GM19397 (cell line): ENCODE measurements at regions not wholly inside any gene's neighbourhood (a gene's known extent, or its start where the extent isn't known, plus 50 kb on each side); places are given as distances from the start of the nearest gene placed in this dataset.
"Not testable (repeated sequence)": the region's sequence is repeated elsewhere in the genome, so short reads cannot be mapped to it uniquely, and the experiment has no call there.

Experiments used
- ATAC-seq: cut with Tn5 transposase; IDR thresholded peaks from one replicate; pipeline ENCODE4 v1.9.1; 2021; ENCODE audit warnings: mild to moderate bottlenecking, moderate library complexity; ENCODE audit not compliant: unreplicated experiment

DNA sequence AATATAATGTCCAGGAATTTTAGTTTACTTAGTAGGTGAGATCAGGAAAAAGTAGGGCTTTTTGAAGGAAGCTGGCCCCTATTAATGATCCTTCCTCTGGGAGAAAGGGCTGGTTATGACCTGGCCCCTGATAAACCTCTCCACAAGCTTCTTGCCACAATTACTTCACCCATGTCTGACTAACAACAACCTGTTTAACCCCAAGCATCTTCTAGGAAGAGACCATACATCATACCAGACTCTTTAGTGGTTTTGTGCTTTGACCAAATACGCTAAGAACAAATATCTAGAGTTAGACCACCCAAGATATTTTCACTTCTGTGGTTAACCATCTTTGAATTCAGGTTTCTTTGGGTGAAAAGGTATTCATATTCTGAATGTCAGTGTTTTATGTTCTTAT, 174.0 kb upstream of the SLC27A6 start:
- no peak for ATAC-seq

DNA sequence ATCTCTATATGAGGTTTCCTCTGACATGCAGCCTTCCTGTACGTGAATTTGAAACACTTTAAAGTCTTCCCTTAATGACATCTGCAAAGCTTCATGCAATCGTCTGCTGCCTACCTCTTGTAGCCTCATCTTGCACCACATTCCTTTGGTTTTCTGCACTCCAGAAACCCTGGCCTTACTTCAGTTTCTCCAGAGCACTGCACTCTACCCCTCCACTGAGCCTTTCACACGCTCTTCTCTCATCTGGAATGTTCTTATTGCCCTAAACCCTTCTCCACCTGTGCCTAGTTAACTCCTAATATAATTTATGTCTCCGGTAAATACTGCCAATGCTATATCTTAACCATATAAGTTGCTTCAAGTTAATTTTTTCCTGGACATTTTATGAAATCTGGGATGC, 168.8 kb upstream of the SLC27A6 start:
- no peak for ATAC-seq

DNA sequence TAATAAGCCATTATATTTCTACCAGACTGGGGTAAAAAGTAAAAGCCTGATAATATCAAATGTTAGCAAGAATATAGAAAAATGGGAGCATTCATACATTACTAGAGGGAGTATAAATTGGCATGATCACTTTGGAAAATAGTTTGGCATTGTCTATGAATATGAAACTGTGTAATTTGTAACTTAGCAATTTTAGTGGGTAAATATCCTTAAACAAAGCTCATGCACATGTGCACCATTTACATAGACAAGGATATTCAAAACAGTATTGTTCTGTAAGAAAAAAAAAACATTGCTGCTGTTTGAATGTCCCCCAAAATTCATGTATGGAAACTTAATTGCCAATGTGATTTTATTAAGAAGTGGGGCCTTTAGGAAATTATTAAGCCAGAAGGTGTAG, 166.4 kb upstream of the SLC27A6 start:
- ATAC-seq, result no peak

DNA sequence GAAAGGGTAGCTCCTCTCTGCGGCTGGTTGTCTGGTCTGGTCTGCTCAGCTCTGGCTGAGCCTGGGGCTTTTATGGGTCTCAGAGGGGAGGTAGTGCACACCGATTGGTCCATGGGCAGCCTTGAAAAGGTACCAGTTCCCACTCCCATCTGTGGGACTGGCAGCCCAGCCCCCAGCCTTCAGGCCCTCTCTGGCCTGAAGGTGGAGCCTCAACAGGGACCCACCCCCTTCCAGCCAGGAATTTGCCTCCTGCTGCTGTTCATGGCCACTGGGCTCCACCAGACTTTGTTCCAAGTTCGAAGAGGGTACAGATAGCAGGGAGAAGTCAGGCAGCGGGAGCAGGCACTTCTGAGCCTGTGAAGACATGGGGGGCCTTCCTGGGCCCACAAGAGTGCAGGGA, 165.3 kb upstream of the SLC27A6 start:
- ATAC-seq, result no peak

DNA sequence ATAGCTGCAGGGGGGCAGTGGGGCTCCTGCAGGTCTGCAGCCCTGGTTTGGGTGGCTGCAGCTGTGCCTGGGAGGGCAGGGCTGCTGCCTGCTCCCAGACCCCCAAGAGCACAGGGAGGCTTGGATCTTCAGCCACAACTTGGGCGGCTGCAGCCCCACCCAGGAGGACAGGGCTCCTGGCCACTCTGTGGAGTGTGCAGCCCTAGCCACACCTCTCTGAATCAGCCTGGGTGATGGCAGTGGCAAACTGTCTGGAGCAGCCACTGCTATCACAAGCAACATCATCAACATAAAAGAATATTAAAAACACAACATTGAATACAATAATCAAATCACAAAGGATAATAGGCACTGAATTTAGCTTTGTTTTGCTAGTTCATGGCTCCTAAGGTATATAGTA, 164.9 kb upstream of the SLC27A6 start:
- no peak for ATAC-seq

DNA sequence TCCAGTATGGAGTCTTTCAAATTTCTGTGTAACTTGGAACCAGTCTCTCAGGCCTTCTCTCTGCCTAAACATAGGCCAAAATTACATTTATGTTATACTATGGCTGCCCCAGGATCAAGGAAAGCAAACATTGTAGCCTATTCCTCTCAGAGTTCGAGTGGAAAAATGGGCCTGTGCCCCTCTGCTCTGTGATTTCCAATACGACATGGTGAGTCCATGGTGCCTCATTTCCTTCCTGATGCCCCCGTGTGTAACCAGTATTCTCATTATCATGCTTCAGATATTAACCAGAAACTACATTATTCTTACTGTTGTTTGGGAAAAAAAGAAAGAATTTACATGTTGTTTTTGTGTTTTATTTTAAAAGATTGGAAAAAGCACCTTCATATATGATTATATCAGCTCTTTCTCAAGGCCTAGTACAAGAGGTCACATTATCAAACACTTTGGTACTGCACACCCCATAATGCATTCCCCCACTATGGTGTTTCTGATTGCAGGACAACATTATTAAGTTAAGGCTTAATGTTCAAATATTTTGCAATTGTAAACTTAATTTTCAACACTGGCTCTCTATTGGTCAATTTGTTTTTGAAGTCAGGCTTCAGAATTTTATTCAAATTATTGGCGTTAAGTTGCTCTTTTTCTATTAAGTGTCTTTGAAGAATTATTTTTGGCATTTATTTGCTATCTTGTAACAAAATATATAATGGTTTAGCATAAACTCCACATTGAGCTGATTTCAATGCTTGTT, 151.8 kb upstream of the SLC27A6 start:
- ATAC-seq, result no peak

DNA sequence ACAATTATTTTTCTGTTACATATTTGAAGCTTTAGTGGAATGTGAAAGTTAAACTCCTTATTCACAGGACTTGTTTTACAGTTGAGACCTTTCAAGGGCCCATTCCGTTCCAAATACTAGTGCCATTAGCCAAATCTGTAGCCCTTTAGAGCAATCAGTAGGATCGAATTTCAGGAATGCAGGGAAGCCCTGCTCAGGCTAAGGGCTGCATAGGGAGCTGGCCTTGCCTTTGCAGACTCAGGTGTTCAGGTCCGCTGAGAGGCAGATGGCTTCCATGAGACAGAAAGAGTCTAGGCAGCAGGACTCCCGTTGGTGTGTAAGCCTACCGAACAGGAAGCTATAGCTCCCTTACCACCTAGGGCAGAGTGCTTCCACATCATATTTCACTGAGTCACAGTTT, 150.1 kb upstream of the SLC27A6 start:
- ATAC-seq, result no peak

DNA sequence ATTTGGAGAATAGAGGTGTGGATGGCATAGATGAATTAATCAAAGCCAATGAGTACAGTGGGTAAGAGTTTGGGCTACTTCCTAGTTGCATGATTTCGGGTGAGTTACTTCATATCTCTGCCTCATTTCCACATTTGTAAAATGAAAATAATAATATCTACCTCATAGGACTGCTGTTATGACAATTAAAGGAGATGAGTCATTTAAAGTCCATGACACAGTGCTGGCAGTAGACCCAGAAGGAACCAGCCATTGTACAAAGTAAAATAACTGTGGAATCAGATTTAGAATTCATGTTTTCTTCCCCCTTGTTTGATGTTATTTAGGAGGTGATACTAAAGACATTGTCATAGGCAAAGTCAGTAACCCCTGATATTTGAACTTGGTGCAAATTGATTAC, 139.5 kb upstream of the SLC27A6 start:
- ATAC-seq, result no peak

DNA sequence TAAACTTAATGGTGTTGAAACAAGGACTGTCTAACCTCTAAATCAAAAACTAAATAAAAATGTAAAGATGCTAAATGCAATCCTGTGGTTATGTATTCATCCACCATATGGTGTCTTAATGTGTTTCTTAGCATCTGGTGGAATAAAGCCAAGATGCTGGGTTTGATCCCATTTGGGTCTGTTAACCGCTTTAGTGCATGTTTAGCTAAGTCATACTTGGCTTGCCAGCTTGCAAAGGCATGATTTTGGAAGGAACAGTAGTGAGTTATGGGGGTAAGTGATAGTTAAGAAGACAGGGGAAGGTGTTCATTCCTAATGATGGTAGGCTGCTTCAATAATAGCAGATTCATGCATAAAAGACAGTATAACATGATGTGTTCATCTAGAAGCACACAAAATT, 139.0 kb upstream of the SLC27A6 start:
- ATAC-seq, result no peak

DNA sequence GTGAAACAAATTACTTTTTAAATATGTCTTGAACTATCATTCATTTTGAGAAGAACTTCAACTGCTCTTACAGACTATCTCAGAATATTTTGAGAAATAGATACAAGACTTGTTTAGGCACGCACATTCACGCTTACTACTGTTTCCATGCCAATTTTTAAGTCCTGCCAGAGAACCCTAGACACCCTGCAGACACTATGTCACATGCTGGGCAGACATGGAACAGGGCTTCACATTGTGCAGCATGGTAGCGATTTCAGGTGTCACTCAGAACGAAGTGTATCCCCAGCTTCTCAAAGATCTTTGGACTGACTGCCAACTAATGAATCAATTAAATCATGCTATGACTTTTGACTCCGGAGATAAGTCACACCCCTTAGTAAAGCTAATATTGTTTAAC, 128.7 kb upstream of the SLC27A6 start:
- ATAC-seq, result no peak

DNA sequence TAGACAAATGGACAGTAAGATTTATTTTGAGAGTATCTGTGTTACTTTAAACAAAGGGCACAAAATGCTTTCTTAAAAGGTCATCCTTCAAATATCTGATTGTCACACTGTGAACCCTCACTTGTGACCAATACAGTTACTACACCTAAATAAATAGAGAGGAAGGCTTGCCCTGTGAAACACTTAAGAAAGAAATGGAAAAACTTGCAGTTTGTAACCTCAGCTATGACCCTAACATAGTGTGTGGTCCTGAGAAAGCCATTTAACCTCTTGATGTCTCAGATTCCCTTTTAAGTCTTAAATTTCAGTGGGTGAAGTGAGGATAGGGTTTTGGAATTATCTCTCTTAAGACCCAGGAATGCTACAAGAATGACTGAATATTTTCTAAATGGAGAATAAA, 126.7 kb upstream of the SLC27A6 start:
- ATAC-seq, result no peak

DNA sequence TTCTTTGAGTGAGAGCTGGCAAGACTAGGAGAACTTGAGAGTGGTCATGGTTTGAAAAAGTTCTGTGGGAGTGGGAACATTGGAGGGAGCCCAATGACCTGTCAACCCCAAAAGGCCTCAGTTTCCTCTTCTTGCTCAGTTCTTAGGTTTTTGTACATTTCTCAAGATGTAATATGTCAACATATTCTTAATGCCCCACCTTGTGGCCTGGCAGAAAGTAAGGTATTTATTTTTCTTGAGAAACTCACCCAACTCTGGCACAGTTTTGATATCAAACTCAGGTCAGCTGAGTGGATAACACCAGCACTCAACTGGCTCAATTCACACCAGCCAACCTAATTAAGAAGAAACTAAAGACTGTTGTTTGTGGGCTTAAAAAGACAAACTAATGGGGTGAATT, 123.0 kb upstream of the SLC27A6 start:
- ATAC-seq, result no peak

DNA sequence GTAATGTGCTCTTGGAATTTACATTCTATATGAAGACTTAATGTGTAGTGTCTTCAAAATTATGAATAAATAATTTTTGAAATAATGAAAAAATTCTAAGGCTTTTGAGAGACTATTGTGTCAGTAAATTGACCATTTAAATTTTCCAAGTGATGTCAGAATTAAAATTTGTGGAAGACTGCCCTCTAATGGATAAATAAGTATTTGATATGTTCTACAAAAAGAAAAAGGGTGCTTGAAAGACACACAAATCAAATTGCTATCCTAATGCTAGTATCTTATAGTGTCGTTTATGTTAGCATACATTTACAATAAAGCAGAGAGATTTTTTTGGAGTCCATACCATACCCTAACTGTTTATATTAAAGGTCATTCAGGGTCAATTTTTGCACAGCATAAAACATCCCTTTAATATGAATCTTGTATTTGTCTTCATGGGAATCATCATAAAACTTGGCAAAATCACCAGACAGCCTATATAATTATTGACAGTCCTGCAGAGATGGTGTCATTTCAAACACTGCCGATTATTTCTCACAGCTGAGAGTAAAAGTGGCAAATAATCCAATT, 120.8 kb upstream of the SLC27A6 start:
- ATAC-seq, result no peak

DNA sequence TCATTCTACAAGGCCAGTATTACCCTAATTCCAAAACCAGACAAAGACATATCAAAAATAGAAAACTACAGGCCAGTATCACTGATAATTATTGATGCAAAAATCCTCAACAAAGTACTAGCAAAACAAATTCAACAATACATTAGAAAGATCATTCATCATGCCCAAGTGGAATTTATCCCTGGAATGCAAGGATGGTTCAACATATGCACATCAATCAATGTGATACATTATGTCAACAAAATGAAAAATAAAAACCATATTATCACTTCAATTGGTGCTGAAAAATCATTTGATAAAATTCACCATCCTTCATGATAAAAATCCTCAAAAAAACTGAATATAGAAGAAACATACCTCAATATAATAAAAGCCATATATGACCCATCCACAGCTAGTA, 115.2 kb upstream of the SLC27A6 start:
- ATAC-seq, result no peak

DNA sequence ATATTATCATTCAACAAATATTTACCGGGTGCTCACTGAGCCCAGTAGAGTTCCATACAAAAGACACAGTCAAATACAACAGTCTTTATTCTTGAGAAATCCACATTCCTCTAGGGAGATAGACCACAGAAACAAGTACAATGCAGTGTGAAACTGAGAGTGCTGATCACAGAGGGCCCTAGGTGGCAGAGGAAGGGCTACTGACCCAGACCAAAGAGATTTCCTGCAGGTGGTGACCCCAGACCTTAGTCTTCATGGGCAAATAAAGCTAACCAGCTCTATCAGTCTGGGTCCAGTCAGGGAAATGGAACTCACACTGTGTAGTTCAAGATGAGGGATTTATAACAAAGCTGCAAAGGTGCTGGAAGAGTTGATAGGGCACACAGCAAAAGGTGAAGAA, 110.4 kb upstream of the SLC27A6 start:
- no peak for ATAC-seq

DNA sequence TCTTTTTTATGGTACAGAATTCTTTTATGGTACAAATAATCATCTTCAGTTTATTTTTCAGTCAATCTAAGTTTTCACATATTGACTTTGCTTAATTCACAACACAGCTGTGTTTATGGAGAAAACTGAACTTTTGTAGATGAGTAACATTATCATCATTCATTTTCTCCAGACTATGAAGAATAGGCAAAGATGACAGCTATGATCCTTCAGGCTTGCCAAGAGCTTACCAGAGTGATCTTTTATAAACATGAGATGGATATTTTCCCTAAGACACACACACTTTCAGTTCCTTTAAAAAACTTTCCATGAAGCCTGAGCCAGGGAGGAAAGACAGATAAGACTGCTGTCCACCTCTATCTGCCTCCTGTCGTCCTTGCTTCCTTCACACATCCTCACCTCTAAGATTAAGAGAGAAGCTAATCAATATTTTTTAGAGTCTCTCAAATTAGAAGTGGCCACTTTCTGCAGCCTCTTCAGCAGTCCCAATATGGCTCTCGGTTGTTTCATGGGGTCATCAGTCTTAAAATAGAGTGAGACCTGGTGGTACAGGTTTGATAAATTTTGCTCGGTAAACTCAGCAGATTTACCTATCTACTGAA, 108.1 kb upstream of the SLC27A6 start:
- no peak for ATAC-seq

DNA sequence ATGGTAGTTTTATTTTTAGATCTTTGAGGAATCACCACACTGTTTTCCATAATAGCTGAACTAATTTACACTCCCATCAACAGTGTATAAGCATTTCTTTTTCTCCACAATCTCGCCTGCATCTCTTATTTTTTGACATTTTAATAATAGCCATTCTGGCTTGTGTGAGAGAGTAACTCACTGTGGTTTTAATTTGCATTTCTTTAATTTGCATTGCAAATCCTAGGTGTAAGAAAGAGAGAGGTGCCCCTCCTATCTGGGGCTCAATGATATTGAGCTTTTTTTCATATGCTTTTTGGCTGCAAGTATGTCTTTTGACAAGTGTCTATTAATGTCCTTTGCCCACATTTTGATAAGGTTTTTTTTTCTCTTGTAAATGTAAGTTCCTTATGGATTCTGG, 106.3 kb upstream of the SLC27A6 start:
- no peak for ATAC-seq

DNA sequence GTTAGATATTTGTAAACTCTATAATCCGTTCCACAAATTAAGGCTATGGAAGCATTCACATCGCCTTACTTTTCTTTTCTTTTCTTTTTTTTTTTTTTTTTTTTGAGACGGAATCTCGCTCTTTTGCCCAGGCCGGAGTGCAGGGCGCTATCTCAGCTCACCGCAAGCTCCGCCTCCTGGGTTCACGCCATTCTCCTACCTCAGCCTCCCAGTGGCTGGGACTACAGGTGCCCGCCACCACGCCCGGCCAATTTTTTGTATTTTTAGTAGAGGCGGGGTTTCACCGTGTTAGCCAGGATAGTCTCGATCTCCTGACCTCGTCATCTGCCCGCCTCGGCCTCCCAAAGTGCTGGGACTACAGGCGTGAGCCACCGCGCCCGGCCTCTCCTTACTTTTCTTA, 104.1 kb upstream of the SLC27A6 start:
- ATAC-seq, result not testable (repeated sequence)

DNA sequence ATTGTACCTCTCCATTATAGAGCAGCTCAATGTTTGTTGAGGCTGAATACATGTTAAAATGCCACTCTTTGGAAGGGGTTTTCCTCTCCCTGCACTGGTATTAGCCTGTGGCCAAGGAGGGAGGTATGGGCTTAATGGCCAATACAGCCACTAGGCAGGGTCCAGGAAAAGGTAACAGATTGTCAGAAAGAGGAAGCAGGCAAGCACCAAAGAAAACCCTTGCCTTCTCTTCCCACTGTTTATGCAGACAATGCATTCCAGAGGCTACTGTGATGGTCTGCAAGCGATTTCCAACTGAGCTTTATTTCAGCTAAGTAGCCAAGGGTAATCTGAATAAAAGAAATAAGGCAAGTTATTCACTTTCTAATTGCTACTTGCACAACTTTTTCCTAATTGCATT, 95.3 kb upstream of the SLC27A6 start:
- ATAC-seq, result no peak

DNA sequence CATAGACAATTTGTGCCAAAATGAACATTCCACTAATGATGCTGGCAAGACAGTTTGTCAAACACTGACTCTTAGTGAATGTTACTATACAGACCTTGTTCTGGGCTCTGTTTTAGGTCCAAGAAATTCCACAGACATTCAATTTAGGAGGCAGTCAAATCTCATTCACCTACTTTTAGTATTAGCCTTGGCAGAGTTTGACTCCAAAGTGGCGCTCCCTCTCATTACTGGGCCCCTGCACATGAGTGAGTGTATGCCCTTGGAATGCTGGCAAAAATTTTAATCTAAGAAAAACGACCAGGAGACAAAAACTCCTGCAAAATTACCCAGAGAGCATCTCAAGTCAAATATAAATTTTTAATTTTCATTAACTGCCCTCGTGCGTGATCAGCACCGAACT, 94.9 kb upstream of the SLC27A6 start:
- no peak for ATAC-seq

DNA sequence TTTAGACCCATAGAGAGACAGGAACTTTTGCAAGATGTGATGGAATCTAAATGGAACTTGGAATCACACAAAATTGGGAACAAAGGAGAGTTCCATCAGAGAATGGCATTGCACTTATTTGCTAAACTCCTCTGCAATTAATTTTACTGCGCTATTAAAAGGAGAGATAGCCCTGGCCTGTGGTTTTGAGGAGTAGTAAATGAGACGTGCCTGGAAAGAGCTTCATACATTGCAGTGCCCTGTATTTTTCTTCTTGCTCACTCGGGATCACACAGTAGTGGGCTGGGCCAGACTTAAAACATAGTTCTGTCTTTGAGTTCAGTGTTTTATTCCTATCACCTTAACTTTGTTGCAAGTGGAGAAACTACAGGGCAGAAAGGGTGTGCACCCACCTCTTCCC, 94.4 kb upstream of the SLC27A6 start:
- no peak for ATAC-seq

DNA sequence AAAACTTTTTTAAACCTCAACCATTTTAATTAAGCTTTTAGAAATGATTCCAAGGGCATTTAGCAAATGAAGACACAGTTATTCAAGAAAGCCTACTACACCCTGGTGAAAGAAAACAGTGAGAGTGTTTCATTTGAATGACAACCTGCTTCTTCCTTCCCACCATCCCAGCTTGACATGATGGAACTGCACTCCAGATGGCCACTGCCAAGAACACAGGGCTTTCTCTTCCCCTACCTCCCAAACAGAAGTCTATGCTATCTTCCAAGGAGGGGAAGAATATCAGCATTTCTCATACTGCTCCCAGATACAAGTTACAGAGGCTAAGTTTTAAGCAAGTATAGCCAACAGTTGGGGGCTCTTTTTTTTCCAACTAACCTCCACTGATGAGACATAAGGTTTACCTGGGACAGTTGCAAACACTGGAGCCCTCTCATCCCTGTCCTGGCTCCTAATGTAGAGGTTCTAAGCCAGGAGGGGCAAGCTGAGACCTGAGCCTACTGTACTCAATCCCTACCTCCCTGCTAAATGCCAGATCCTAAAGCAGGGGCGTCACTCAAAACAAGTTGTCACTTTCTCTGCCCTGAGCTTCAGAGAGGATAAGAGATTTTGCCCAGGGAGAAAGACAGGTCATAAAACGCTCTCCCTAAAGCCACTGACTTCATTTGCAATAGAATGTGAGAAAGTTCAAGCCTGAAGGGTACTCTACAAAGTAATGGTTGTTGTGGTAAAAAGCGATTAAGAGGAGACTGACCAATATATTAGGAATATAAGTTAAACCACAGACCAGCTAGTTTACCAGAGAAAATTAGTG, 88.5 kb upstream of the SLC27A6 start:
- no peak for ATAC-seq
